ENCODE measurements at regions not wholly inside any gene's neighbourhood (a gene's known extent, or its start where the extent isn't known, plus 50 kb on each side); places are given as distances from the start of the nearest gene placed in this dataset.

DNA sequence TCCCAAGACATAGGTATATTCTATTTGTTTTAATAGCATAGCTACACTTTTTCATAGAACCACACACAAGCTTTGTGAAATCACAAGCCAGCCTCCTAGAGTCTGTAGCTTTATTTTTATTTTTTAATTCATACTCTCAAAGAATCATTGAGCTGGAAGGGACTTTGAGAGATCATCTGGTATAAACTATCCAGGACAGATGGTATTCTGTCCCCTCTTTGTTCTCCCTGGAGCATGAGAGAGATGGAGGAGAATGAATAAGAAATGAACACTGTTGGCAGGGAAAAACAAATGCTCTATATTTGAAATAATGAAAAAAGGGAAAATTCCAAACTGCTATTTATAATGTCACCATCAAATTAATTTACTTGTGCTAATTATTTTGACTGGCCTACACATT, 338.7 kb upstream of the IL12A start (continued):
- TF ChIP-seq, protein P1, sequence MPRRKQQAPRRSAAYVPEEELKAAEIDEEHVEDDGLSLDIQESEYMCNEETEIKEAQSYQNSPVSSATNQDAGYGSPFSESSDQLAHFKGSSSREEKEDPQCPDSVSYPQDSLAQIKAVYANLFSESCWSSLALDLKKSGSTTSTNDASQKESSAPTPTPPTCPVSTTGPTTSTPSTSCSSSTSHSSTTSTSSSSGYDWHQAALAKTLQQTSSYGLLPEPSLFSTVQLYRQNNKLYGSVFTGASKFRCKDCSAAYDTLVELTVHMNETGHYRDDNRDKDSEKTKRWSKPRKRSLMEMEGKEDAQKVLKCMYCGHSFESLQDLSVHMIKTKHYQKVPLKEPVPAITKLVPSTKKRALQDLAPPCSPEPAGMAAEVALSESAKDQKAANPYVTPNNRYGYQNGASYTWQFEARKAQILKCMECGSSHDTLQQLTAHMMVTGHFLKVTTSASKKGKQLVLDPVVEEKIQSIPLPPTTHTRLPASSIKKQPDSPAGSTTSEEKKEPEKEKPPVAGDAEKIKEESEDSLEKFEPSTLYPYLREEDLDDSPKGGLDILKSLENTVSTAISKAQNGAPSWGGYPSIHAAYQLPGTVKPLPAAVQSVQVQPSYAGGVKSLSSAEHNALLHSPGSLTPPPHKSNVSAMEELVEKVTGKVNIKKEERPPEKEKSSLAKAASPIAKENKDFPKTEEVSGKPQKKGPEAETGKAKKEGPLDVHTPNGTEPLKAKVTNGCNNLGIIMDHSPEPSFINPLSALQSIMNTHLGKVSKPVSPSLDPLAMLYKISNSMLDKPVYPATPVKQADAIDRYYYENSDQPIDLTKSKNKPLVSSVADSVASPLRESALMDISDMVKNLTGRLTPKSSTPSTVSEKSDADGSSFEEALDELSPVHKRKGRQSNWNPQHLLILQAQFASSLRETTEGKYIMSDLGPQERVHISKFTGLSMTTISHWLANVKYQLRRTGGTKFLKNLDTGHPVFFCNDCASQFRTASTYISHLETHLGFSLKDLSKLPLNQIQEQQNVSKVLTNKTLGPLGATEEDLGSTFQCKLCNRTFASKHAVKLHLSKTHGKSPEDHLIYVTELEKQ (CRISPR knock-in tag; IDR thresholded peaks at IDR 0.05) = no peak
- no peak for TF ChIP-seq TAF7 (tag; IDR thresholded peaks at IDR 0.05)

DNA sequence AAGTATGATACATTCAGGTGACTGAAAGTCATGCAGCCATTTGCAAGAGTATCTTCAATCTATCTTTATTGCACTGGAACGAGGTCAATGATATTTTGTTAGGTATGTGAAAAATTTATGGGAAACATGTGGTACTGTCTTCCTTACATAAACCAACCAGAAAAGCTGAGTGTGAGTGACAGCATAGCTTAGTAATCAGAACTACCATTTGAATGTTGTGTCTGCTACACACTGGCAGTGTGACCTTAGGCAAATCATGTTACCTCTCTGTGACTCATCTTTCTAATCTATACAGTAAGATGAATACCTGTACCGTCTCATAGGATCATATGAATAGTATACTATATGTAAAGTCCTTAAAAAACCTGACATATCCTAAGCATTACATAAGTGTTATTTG, 337.9 kb upstream of the IL12A start:
- Histone ChIP-seq H3K4me2 (ENCODE audit: insufficient read depth, low read length) (no peak overlapping the region), H3K4me3 (no peak overlapping the region), H3K27me3 (ENCODE audit: control insufficient read depth in 2 of 2, insufficient read depth in 2 of 2, low read length in 2 of 2) (no peaks in the 10 kb centered on the region), H3K9me3 (replicated peaks; ENCODE audit: control insufficient read depth, insufficient read depth, low read depth, low read length) (0 out of 2 replicates have a peak, but pooled peaks cover 1% of the 10 kb centered on the region), H3K4me1 (replicated peaks in 1 of 2; ENCODE audit: control insufficient read depth in 2 of 2, insufficient read depth in 2 of 2, low read length in 2 of 2) (no peaks in the 10 kb centered on the region), H3K9ac (ENCODE audit: insufficient read depth in 1 of 2, low read depth in 2 of 2, low read length in 2 of 2) (no peak overlapping the region), H3K79me2 (ENCODE audit: control insufficient read depth, insufficient read depth, low read length) (no peaks in the 10 kb centered on the region), H4K20me1 (replicated peaks; ENCODE audit: control insufficient read depth, insufficient read depth, low read length) (no peaks in the 10 kb centered on the region), H3K9me1 (ENCODE audit: control insufficient read depth, insufficient read depth, low read length) (no peaks in the 10 kb centered on the region), H3K27ac (ENCODE audit: extremely low read depth, low read depth, low read length) (no peak overlapping the region), H2AFZ (ENCODE audit: low read depth, low read length) (no peak overlapping the region), H3K36me3 (ENCODE audit: control insufficient read depth, insufficient read depth, low read length) (no peaks in the 10 kb centered on the region)
- ChIA-PET CTCF (ENCODE audit: low intra/inter-chr PET ratio) (no interaction called here), POLR2A (no interaction called here)
- in situ Hi-C loops (cut with MboI) = no loop called here
- no peak for ATAC-seq
- DNase-seq (ENCODE audit: extremely low read depth in 1 of 4, low spot score in 3 of 4) = no peak
- intact Hi-C loops (cut with micrococcal nuclease) = no loop called here
- whole genome bisulfite sequencing (ENCODE audit: insufficient coverage, low coverage, missing lambda C conversion rate) = 0% methylated on average over 2 of the region's 2 CpGs
- FAIRE-seq = no peak
- BruUV-seq (replicated peaks) = no TSS peak
- TF ChIP-seq, protein P2, sequence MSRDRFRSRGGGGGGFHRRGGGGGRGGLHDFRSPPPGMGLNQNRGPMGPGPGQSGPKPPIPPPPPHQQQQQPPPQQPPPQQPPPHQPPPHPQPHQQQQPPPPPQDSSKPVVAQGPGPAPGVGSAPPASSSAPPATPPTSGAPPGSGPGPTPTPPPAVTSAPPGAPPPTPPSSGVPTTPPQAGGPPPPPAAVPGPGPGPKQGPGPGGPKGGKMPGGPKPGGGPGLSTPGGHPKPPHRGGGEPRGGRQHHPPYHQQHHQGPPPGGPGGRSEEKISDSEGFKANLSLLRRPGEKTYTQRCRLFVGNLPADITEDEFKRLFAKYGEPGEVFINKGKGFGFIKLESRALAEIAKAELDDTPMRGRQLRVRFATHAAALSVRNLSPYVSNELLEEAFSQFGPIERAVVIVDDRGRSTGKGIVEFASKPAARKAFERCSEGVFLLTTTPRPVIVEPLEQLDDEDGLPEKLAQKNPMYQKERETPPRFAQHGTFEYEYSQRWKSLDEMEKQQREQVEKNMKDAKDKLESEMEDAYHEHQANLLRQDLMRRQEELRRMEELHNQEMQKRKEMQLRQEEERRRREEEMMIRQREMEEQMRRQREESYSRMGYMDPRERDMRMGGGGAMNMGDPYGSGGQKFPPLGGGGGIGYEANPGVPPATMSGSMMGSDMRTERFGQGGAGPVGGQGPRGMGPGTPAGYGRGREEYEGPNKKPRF (IDR thresholded peaks at IDR 0.05; ENCODE audit: low read depth, low read length) = no peak
- TF ChIP-seq, protein P3, sequence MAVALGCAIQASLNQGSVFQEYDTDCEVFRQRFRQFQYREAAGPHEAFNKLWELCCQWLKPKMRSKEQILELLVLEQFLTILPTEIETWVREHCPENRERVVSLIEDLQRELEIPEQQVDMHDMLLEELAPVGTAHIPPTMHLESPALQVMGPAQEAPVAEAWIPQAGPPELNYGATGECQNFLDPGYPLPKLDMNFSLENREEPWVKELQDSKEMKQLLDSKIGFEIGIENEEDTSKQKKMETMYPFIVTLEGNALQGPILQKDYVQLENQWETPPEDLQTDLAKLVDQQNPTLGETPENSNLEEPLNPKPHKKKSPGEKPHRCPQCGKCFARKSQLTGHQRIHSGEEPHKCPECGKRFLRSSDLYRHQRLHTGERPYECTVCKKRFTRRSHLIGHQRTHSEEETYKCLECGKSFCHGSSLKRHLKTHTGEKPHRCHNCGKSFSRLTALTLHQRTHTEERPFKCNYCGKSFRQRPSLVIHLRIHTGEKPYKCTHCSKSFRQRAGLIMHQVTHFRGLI (CRISPR knock-in tag; IDR thresholded peaks at IDR 0.05) = no peak
- TF ChIP-seq, protein P4, sequence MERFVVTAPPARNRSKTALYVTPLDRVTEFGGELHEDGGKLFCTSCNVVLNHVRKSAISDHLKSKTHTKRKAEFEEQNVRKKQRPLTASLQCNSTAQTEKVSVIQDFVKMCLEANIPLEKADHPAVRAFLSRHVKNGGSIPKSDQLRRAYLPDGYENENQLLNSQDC (CRISPR knock-in tag; IDR thresholded peaks at IDR 0.05) = no peak
- no peak for TF ChIP-seq MAZ (CRISPR knock-in tag; conservative IDR thresholded peaks at IDR 0.05 in 1 of 2, IDR thresholded peaks at IDR 0.05 in 1 of 2)
- no peak for TF ChIP-seq ZNF175 (CRISPR knock-in tag; IDR thresholded peaks at IDR 0.05; ENCODE audit: low read depth)
- TF ChIP-seq ZNF316 (IDR thresholded peaks at IDR 0.05) = no peak
- TF ChIP-seq, protein P5, sequence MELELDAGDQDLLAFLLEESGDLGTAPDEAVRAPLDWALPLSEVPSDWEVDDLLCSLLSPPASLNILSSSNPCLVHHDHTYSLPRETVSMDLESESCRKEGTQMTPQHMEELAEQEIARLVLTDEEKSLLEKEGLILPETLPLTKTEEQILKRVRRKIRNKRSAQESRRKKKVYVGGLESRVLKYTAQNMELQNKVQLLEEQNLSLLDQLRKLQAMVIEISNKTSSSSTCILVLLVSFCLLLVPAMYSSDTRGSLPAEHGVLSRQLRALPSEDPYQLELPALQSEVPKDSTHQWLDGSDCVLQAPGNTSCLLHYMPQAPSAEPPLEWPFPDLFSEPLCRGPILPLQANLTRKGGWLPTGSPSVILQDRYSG (tag; conservative IDR thresholded peaks at IDR 0.05; ENCODE audit: low read depth) = no peak
